GM12801 (cell line): ENCODE measurements at regions not wholly inside any gene's neighbourhood (a gene's known extent, or its start where the extent isn't known, plus 50 kb on each side); places are given as distances from the start of the nearest gene placed in this dataset.

Experiments
- TF ChIP-seq, protein P1 (sequence below): IDR thresholded peaks from one replicate; pipeline ENCODE4 v1.5.1; 2011; ENCODE audit warnings: control low read depth; ENCODE audit not compliant: insufficient read length; ENCODE audit errors: extremely low read depth

DNA sequence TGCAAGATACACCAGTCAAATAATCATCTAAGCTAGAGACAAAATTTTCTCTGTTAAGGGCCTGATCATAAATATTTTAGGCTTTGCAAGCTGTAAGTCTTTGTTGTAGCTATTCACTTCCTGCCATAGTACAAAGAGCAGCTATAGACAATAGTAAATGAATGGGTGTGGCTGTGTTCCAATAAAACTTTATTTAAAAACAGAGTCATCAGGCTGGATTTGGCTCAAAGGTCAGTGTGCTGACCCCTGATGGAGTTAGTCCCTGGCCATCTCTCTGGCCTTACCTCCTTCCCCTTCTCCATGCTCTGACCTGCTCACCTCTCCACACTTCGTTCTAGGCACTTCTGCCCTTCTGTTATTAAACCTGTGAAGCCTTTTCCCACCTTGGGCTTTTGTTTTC, 86.0 kb downstream of the DRD1 start:
- TF ChIP-seq, protein P1, sequence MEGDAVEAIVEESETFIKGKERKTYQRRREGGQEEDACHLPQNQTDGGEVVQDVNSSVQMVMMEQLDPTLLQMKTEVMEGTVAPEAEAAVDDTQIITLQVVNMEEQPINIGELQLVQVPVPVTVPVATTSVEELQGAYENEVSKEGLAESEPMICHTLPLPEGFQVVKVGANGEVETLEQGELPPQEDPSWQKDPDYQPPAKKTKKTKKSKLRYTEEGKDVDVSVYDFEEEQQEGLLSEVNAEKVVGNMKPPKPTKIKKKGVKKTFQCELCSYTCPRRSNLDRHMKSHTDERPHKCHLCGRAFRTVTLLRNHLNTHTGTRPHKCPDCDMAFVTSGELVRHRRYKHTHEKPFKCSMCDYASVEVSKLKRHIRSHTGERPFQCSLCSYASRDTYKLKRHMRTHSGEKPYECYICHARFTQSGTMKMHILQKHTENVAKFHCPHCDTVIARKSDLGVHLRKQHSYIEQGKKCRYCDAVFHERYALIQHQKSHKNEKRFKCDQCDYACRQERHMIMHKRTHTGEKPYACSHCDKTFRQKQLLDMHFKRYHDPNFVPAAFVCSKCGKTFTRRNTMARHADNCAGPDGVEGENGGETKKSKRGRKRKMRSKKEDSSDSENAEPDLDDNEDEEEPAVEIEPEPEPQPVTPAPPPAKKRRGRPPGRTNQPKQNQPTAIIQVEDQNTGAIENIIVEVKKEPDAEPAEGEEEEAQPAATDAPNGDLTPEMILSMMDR: no peak

DNA sequence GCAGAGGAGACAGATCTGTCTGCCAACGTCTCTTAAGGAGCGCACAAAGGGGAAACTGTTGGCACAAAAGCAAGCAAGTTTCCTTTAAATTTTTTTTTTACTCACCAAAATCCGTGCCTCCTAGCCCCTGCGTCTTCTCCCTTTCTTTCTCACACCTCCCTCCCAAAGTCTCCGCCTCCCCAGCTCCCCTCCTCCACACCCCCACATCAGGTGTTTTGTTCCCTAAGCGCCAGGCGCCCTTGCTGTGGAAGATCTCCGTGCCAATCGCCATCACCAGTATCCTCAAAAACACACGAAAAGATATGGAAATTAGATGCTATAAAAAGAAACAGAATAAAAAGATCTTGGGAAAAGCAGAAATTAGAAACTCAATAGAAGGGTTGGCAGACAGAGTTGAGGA, 87.6 kb downstream of the DRD1 start:
- TF ChIP-seq, protein P1: no peak

DNA sequence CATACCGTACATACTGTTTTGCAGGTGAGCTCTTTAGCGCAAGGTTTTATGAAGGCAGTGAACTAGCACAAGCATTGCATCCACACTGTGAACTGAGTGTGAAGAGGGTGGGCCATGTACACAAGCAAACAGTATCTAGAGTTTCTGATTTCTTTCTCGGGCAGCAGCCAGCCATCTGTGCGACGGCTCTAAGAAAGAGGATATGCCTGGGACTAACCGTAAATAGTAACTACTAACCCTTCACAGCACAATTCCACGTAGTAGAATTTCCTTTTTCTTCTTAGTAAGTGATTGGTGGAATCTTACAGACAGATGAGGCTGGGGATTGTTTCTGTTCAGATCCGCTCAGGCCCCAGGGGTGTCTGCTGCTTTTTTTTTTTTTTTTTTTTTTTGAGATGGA, 89.0 kb downstream of the DRD1 start:
- TF ChIP-seq, protein P1: no peak

DNA sequence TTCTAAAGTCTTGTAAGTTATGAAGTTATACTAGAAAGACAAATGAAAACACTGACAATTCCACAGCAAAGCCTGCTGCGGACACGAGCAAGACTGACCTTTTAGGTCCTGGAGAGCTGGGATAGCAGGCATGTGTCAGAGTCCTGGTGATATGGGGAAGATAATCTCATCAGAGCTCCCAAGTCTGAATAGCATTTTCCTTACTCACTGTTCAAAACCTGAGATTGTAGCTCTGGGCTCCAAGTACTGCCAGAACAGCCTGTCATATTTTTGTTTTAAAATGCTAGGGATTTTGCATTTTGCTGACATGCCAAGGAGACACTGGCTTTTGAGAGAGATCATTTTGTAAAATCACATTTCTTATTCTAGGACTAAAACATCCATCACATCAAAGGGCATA, 90.1 kb downstream of the DRD1 start:
- TF ChIP-seq, protein P1: no peak

DNA sequence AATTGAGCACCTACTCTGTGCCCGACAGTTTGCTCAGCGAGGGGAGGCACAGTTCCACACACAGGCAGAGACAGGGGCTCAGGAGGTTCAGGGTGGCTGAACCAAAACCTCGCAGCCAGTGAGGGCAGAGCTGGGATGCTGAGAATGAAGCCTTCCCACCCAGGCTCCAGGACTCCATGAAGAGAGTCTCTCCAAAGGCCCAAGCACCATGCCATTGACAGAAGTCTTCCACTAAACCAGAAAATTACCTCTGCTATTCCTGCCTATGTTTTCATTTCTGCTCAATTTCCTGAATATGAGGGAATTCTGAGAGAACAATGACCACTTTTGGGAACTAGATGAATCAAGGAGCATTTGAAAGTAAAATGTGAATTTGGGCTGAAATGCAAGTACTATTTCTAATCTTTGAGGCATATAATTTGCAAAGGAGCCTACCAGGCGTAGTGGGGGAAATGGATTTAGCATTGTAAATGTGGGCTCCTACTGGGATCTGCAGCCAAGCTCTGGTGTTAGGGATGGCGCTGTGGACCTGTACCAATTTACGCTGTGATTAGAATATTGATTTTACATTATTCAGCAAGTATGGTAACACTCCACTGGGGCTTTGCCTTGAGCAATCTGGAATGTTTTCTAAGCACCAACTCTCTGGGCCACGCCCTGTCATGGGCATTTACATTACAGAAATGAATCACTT, 91.9 kb downstream of the DRD1 start:
- TF ChIP-seq, protein P1: no peak

DNA sequence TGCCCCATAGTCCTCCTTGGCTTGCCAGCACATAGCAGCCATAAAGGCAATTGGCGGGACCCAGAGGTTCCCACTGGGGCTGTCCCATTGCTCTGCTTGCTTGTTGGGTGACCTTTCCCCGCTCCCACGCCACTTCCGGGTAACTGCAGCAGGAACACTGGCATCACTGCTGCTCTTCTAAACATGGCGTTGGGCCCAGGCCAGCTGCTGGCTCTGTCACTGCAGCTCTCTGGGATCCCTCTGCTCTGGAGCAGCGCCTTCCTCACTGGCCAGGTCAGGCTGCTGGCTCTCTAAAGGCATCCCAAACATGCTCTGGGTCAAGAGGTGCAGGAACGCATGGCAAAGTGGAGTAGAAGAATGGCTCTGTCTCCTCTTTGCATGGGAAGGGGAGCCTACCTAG, 92.9 kb downstream of the DRD1 start:
- TF ChIP-seq, protein P1: no peak

DNA sequence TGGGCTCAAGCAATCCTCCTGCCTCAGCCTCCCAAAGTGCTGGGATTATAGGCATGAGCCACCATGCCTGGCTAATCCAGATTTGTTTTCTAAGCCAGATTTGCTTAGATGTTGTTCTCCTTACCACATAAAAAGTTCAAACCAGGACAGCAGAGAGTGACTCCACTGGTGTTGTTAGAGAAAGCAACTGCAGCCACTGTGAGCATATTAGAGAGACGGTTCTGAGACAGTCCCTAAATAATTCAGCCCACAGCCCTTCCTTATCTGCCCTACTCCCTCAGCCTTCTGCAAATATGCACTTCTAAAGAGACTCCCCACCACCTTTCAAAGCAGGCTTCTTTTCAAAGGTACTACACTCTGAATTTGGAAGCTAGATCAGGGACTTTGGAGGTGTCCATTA, 96.1 kb downstream of the DRD1 start:
- TF ChIP-seq, protein P1: no peak
